GM12878 (cell line): ENCODE measurements at regions not wholly inside any gene's neighbourhood (a gene's known extent, or its start where the extent isn't known, plus 50 kb on each side); places are given as distances from the start of the nearest gene placed in this dataset.
"Not testable (repeated sequence)": the region's sequence is repeated elsewhere in the genome, so short reads cannot be mapped to it uniquely, and the experiment has no call there.

Experiments
- ATAC-seq: fragments of 200-7000 bp; cut with Tn5 transposase; 3 replicates; pipeline ENCODE4 v1.9.1; 2020; ENCODE audit warnings: mild to moderate bottlenecking, moderate library complexity
- BruUV-seq: library from RNA; stranded (reverse); fragments of 400-500 nt; replicated peaks from 2 replicates; lab custom pipeline; 2021; lab: Mats Ljungman, UMichigan
- CTCF ChIA-PET: fragments of 300-600 bp; sonication (Branson Sonifier 250); formaldehyde crosslinking; extraction: SDS; loops from one replicate; lab custom pipeline; 2021; ENCODE audit warnings: inconsistent platforms; lab: Yijun Ruan, JAX
- POLR2A ChIA-PET: fragments of 350-600 bp; formaldehyde crosslinking; extraction: SDS; loops from one replicate; lab custom pipeline; 2021; ENCODE audit warnings: inconsistent platforms; lab: Charles Lee
- RAD21 ChIA-PET: fragments of 300-600 bp; sonication (Branson Sonifier 250); formaldehyde crosslinking; loops from one replicate; lab custom pipeline; 2023; ENCODE audit warnings: antibody characterized with exemption; ENCODE audit not compliant: unreplicated experiment; lab: Charles Lee
- SMC1A ChIA-PET: fragments of 300-600 bp; sonication (Branson Sonifier 250); formaldehyde crosslinking; loops from one replicate; lab custom pipeline; 2023; ENCODE audit not compliant: unreplicated experiment, uncharacterized antibody; lab: Charles Lee
- DNase-seq: peaks from one replicate; pipeline ENCODE4 v3.0.0-alpha.2; 2011; ENCODE audit warnings: low read depth, low spot score
- FAIRE-seq: peaks from 3 replicates; lab custom pipeline; 2011; peaks lifted over from hg19 to GRCh38; lab: Jason Lieb, UNC
- H2AFZ ChIP-seq: 2 replicates; pipeline ENCODE4 v1.6.0; 2011; ENCODE audit warnings: low read depth, low read length, control low read depth; ENCODE audit not compliant: control insufficient read depth
- H3K27ac ChIP-seq: 2 replicates; pipeline ENCODE4 v1.5.1; 2011; ENCODE audit warnings: control low read depth; ENCODE audit not compliant: control insufficient read depth, insufficient read depth
- H3K27me3 ChIP-seq, 2 experiments: replicated peaks in 1 of 2; 2 replicates each; pipeline versions ENCODE4 v1.6.0 to v1.6.1; 2011; ENCODE audit warnings: low read length in 1 of 2; ENCODE audit not compliant: control insufficient read depth in 2 of 2, insufficient read depth in 2 of 2
- H3K36me3 ChIP-seq, 2 experiments: 2 replicates each; pipeline ENCODE4 v1.5.1; 2011; ENCODE audit warnings: low read length in 1 of 2; ENCODE audit not compliant: control insufficient read depth in 2 of 2, insufficient read depth in 2 of 2
- H3K4me1 ChIP-seq: 2 replicates; pipeline ENCODE4 v1.6.1; 2011; ENCODE audit warnings: mild to moderate bottlenecking, low read length, moderate library complexity, mixed read lengths; ENCODE audit not compliant: control insufficient read depth, insufficient read depth
- H3K4me2 ChIP-seq: 2 replicates; pipeline ENCODE4 v1.6.0; 2011; ENCODE audit warnings: control low read depth; ENCODE audit not compliant: control insufficient read depth, insufficient read depth
- H3K4me3 ChIP-seq: fragments of 200-600 bp; sonication (generic); 2 replicates; pipeline ENCODE4 v1.5.1; 2016
- H3K79me2 ChIP-seq: 2 replicates; pipeline ENCODE4 v1.6.0; 2011; ENCODE audit warnings: low read length; ENCODE audit not compliant: control insufficient read depth, insufficient read depth
- H3K9ac ChIP-seq: 2 replicates; pipeline ENCODE4 v1.8.0; 2011; ENCODE audit warnings: low read length, control low read depth, mixed read lengths; ENCODE audit not compliant: control insufficient read depth, insufficient read depth
- H3K9me3 ChIP-seq: replicated peaks from 3 replicates; pipeline ENCODE4 v1.5.1; 2011; ENCODE audit warnings: mild to moderate bottlenecking, low read length; ENCODE audit not compliant: control insufficient read depth, insufficient read depth
- H4K20me1 ChIP-seq: 2 replicates; pipeline ENCODE4 v1.6.0; 2011; ENCODE audit not compliant: control insufficient read depth, insufficient read depth
- SPI1 ChIP-seq: IDR thresholded peaks from 2 replicates; pipeline ENCODE4 v1.6.1; 2011; ENCODE audit warnings: low read depth, mild to moderate bottlenecking, low read length, moderate library complexity, borderline replicate concordance; ENCODE audit not compliant: insufficient read depth
- ZNF24 ChIP-seq: fragments of 450-650 bp; IDR thresholded peaks from 2 replicates; pipeline ENCODE4 v1.6.1; 2017; ENCODE audit warnings: antibody characterized with exemption, mild to moderate bottlenecking
- WGBS: methylation state at CpG from one replicate; pipeline ENCODE4 v1.1.6; 2016; ENCODE audit warnings: low lambda C conversion rate; ENCODE audit not compliant: insufficient replicate concordance, insufficient coverage; ENCODE audit errors: missing lambda C conversion rate; 5-methylcytosine and 5-hydroxymethylcytosine counted together
- in situ Hi-C: fragments of 300-500 bp; cut with MboI; formaldehyde crosslinking; loops from 9 replicates; pipeline ENCODE4 v1.14.3; 2018; ENCODE audit warnings: mixed read lengths
- intact Hi-C: fragments of 100-400 bp; cut with micrococcal nuclease; formaldehyde crosslinking; loops from one replicate; pipeline ENCODE4 v1.14.2; 2022; ENCODE audit not compliant: unreplicated experiment

DNA sequence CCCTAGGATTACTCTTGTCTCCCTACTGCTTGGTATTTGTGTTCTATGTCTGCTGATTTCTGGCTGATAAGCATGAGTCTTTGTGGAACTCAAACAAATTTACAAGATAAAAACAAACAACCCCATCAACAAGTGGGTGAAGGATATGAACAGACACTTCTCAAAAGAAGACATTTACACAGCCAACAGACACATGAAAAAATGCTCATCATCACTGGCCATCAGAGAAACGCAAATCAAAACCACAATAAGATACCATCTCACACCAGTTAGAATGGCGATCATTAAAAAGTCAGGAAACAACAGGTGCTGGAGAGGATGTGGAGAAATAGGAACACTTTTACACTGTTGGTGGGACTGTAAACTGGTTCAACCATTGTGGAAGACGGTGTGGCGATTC lies 81.5 kb upstream of the GAS1 start:
- H3K27me3 ChIP-seq, POLR2A ChIA-PET, H3K36me3 ChIP-seq, H3K79me2 ChIP-seq, in situ Hi-C loops, SMC1A ChIA-PET, RAD21 ChIA-PET, H3K4me1 ChIP-seq, intact Hi-C loops, BruUV-seq, H3K9ac ChIP-seq, DNase-seq, CTCF ChIA-PET, H3K4me2 ChIP-seq, H2AFZ ChIP-seq, ATAC-seq, H3K27ac ChIP-seq, H4K20me1 ChIP-seq, FAIRE-seq, H3K4me3 ChIP-seq, H3K9me3 ChIP-seq: not testable (repeated sequence)
- WGBS, result 51% methylated on average over 4 of the region's 4 CpGs

- intact Hi-C loops (no loop called here), in situ Hi-C loops (no loop called here)
- ATAC-seq, result no peak
- Histone ChIP-seq H3K27ac (no peak overlapping the region), H3K4me1 (no peaks in the 10 kb centered on the region), H3K27me3 (0 out of 4 replicates have a peak, but pooled peaks cover 0 to 3% of the 10 kb centered on the region in 2 experiments), H2AFZ (no peak overlapping the region), H3K36me3 (no peaks in the 10 kb centered on the region), H4K20me1 (no peaks in the 10 kb centered on the region), H3K4me3 (no peak overlapping the region), H3K79me2 (no peaks in the 10 kb centered on the region), H3K4me2 (no peak overlapping the region), H3K9ac (no peak overlapping the region), H3K9me3 (no peaks in the 10 kb centered on the region)
- no peak for TF ChIP-seq ZNF24
- TF ChIP-seq SPI1, result 0 out of 2 replicates have a peak, but pooled peaks have one; percentile 9
- SMC1A ChIA-PET, result no interaction called here
- RAD21 ChIA-PET, result no interaction called here
- CTCF ChIA-PET, result no interaction called here
- FAIRE-seq, result no peak
- BruUV-seq, result no TSS peak
- 46% methylated on average over 1 of the region's 1 CpG for WGBS
- POLR2A ChIA-PET, result no interaction called here
- DNase-seq, result no peak
Measured at GRCh38 chr9:87029905-87030304, 82.6 kb upstream of the GAS1 start.
